ENCODE measurements at regions not wholly inside any gene's neighbourhood (a gene's known extent, or its start where the extent isn't known, plus 50 kb on each side); places are given as distances from the start of the nearest gene placed in this dataset.
A peak's percentile ranks its signal among the peaks of the same experiment; 100 is the strongest.

DNA sequence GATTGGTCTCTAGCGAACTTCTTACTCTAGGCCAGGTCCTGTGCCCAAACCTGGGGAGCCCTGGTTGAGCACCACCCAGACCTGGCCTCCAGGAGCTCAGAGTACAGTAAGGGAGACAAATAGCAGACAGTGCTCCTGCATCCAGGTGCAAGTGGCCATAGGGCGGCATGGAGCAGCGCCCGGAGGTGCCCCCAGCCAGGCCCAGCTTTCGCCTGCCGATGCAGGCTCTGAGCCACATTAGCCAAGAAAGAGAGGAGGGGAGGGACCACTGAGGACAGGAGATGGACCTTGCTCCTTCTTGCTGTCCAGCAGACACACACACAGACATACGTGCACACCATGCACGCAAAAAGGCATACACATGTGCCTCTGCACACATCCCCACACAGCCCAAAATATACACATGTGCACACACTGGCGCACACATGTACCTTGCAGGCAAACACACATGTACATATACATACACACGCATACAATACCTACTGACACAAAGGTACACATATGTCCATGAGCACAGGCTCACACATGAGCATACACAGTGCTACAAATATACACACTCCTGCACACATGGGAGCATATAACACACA is 68.7 kb upstream of the FGF3 start:
- intact Hi-C loops (cut with micrococcal nuclease) = loop anchor here (1.0 kb wide), 2 partner anchors 166 to 202 kb away; no protein-coding TSS in a partner anchor
- ChIA-PET RAD21 (ENCODE audit: low non-redundant PET in 1 of 2, low total read pairs in 2 of 2, uncharacterized antibody in 2 of 2, unreplicated experiment in 2 of 2) (no interaction called here), CTCF (interaction anchor here (1.0 to 2.4 kb wide), 3 partner anchors 13 to 210 kb away, joined by 3 to 7 read pairs (median 4); no protein-coding TSS in a partner anchor), POLR2A (no interaction called here)
- DNase-seq (ENCODE audit: low read depth, low spot score) (no peak), ATAC-seq (no peak)
- H4K20me1 ChIP-seq (ENCODE audit: insufficient read depth) = no peaks in the 10 kb centered on the region
- H3K9ac ChIP-seq (ENCODE audit: low read length) = no peak overlapping the region
- H3K27ac ChIP-seq (ENCODE audit: low read depth, low read length) = no peak overlapping the region
- H3K36me3 ChIP-seq (ENCODE audit: control insufficient read depth in 1 of 2, insufficient read depth in 2 of 2, low read length in 2 of 2) = no peaks in the 10 kb centered on the region
- peaks cover 0 to 5% of the 10 kb centered on the region in 2 experiments; a peak in 1 of 4 replicates for H3K4me1 ChIP-seq (ENCODE audit: control insufficient read depth in 1 of 2, insufficient read depth in 2 of 2, low read length in 2 of 2)
- H2AFZ ChIP-seq (ENCODE audit: low read depth, low read length, poor library complexity, severe bottlenecking) = no peak overlapping the region
- no peaks in the 10 kb centered on the region for H3K9me2 ChIP-seq (ENCODE audit: insufficient read depth)
- no peaks in the 10 kb centered on the region for H3K27me3 ChIP-seq (ENCODE audit: insufficient read depth, low read length)
- no peak overlapping the region for H3K4me3 ChIP-seq (replicated peaks in 1 of 2; ENCODE audit: low read depth in 1 of 2, low read length in 2 of 2)
- H3K4me2 ChIP-seq (ENCODE audit: low read length) = no peak overlapping the region
- BruUV-seq (replicated peaks) = no TSS peak
- H3K9me3 ChIP-seq (ENCODE audit: control insufficient read depth in 1 of 2, insufficient read depth in 1 of 2, low read depth in 1 of 2, low read length in 2 of 2) = no peaks in the 10 kb centered on the region
- H3K79me2 ChIP-seq (ENCODE audit: insufficient read depth, low read length) = no peaks in the 10 kb centered on the region
- TF ChIP-seq FOSL1 (IDR thresholded peaks at IDR 0.05; ENCODE audit: low read depth) = no peak

DNA sequence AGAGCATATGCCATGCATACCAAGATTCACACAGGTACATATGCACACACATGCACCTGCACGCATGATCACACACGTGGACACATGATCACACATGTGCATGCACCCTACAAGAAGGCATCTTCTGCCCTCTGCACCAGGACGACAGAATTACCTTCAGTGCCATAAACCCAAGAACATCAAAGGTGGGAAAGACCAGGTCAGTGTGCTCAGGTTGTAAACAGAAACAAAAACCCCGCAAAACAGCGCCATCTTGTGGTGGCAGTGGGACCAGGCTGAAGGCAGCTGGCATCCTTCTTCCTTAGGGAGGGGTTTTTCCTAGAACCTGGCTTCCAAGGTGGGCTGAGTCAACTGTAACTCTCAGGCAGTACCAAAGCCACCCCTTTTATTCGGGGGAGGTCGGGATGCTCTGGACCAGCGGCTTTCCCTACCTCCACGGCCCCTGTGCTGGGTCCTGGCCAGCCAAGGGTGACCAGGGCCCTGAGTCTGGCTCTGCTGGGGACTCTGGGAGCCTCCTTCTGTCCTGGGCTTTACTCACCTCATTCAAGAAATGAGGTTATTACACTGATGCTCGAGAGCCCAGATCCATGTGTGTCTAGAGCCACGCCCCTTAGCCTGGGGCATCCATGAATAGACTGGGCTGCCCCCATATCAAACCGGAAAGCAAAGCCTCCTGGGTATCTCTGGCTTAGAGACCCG is 69.4 kb upstream of the FGF3 start:
- no peaks in the 10 kb centered on the region for H4K20me1 ChIP-seq (ENCODE audit: insufficient read depth)
- no peak overlapping the region for H3K27ac ChIP-seq (ENCODE audit: low read depth, low read length)
- no peak overlapping the region for H3K9ac ChIP-seq (ENCODE audit: low read length)
- H3K4me3 ChIP-seq (replicated peaks in 1 of 2; ENCODE audit: low read depth in 1 of 2, low read length in 2 of 2) = no peak overlapping the region
- DNase-seq (ENCODE audit: low read depth, low spot score) = peak; percentile 57
- TF ChIP-seq SIN3A (IDR thresholded peaks at IDR 0.05; ENCODE audit: low read depth) (no peak), ELF1 (IDR thresholded peaks at IDR 0.05; ENCODE audit: borderline replicate concordance, low read depth) (no peak), ZFX (IDR thresholded peaks at IDR 0.05) (no peak), SRF (IDR thresholded peaks at IDR 0.05; ENCODE audit: low read depth) (no peak), RAD21 (IDR thresholded peaks at IDR 0.05; ENCODE audit: low read depth) (peak; percentile 93), YY1 (IDR thresholded peaks at IDR 0.05; ENCODE audit: extremely low read depth, insufficient replicate concordance, low read depth, low read length) (peak; percentile 23), EZH2phosphoT487 (IDR thresholded peaks at IDR 0.05; ENCODE audit: borderline replicate concordance) (no peak), POLR2A (IDR thresholded peaks at IDR 0.05; ENCODE audit: borderline replicate concordance, extremely low read depth, insufficient read depth, insufficient read length) (no peak), EZH2 (IDR thresholded peaks at IDR 0.05) (no peak), MAX (IDR thresholded peaks at IDR 0.05) (no peak), TCF7L2 (IDR thresholded peaks at IDR 0.05; ENCODE audit: borderline replicate concordance, extremely low read depth, insufficient read depth, insufficient read length) (peak; percentile 84), POLR2AphosphoS5 (IDR thresholded peaks at IDR 0.05; ENCODE audit: low read depth, low read length) (no peak), JUND (IDR thresholded peaks at IDR 0.05) (no peak), EGR1 (IDR thresholded peaks at IDR 0.05; ENCODE audit: low read depth) (no peak), ZNF274 (IDR thresholded peaks at IDR 0.05; ENCODE audit: low read depth, low read length) (no peak), ATF3 (IDR thresholded peaks at IDR 0.05) (no peak)
- TF ChIP-seq, protein P1, sequence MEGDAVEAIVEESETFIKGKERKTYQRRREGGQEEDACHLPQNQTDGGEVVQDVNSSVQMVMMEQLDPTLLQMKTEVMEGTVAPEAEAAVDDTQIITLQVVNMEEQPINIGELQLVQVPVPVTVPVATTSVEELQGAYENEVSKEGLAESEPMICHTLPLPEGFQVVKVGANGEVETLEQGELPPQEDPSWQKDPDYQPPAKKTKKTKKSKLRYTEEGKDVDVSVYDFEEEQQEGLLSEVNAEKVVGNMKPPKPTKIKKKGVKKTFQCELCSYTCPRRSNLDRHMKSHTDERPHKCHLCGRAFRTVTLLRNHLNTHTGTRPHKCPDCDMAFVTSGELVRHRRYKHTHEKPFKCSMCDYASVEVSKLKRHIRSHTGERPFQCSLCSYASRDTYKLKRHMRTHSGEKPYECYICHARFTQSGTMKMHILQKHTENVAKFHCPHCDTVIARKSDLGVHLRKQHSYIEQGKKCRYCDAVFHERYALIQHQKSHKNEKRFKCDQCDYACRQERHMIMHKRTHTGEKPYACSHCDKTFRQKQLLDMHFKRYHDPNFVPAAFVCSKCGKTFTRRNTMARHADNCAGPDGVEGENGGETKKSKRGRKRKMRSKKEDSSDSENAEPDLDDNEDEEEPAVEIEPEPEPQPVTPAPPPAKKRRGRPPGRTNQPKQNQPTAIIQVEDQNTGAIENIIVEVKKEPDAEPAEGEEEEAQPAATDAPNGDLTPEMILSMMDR (IDR thresholded peaks at IDR 0.05 in 2 of 3, conservative IDR thresholded peaks at IDR 0.05 in 1 of 3; ENCODE audit: borderline replicate concordance in 1 of 3, insufficient read depth in 1 of 3, low read depth in 2 of 3, low read length in 2 of 3) = peak; percentile 90 to 97 (median 97)
- H3K79me2 ChIP-seq (ENCODE audit: insufficient read depth, low read length) = no peaks in the 10 kb centered on the region
- H3K9me3 ChIP-seq (ENCODE audit: control insufficient read depth in 1 of 2, insufficient read depth in 1 of 2, low read depth in 1 of 2, low read length in 2 of 2) = no peaks in the 10 kb centered on the region
- peaks cover 0 to 5% of the 10 kb centered on the region in 2 experiments; a peak in 1 of 4 replicates for H3K4me1 ChIP-seq (ENCODE audit: control insufficient read depth in 1 of 2, insufficient read depth in 2 of 2, low read length in 2 of 2)
- RAD21 ChIA-PET (ENCODE audit: low non-redundant PET in 1 of 2, low total read pairs in 2 of 2, uncharacterized antibody in 2 of 2, unreplicated experiment in 2 of 2) = interaction anchor here in 1 of 2 experiments (0.7 kb wide), 1 partner anchor 192 kb away, joined by 3 read pairs; no protein-coding TSS in a partner anchor
- CTCF ChIA-PET = interaction anchor here (0.7 to 2.4 kb wide), 5 partner anchors 13 to 211 kb away, joined by 3 to 7 read pairs (median 5); no protein-coding TSS in a partner anchor
- POLR2A ChIA-PET = no interaction called here
- H3K36me3 ChIP-seq (ENCODE audit: control insufficient read depth in 1 of 2, insufficient read depth in 2 of 2, low read length in 2 of 2) = no peaks in the 10 kb centered on the region
- no TSS peak for BruUV-seq (replicated peaks)
- H3K27me3 ChIP-seq (ENCODE audit: insufficient read depth, low read length) = no peaks in the 10 kb centered on the region
- H3K4me2 ChIP-seq (ENCODE audit: low read length) = peak overlapping the region; percentile 20; the same call in 1 of the 2 replicates
- ATAC-seq = peak; percentile 89
- peak overlapping the region; percentile 26 for H2AFZ ChIP-seq (ENCODE audit: low read depth, low read length, poor library complexity, severe bottlenecking)
- no peaks in the 10 kb centered on the region for H3K9me2 ChIP-seq (ENCODE audit: insufficient read depth)
- intact Hi-C loops (cut with micrococcal nuclease) = loop anchor here (1.0 kb wide), 2 partner anchors 166 to 202 kb away; no protein-coding TSS in a partner anchor

Data from HCT116 (cell line).